Mesenchymal stem cell (in vitro differentiated cells and primary cell): ENCODE measurements at regions not wholly inside any gene's neighbourhood (a gene's known extent, or its start where the extent isn't known, plus 50 kb on each side); places are given as distances from the start of the nearest gene placed in this dataset.

Source experiments
- DNase-seq: peaks from one replicate; pipeline ENCODE4 v3.0.0-alpha.2; 2013
- H2AFZ ChIP-seq: one replicate; pipeline ENCODE4 v1.6.1; 2013; ENCODE audit warnings: low read depth, mild to moderate bottlenecking, control low read depth, inconsistent platforms, low read length, moderate library complexity
- H2AK5ac ChIP-seq: 2 replicates; pipeline ENCODE4 v1.6.1; 2013; ENCODE audit warnings: low read length, moderate library complexity, mild to moderate bottlenecking, inconsistent platforms; ENCODE audit not compliant: severe bottlenecking
- H2BK120ac ChIP-seq: one replicate; pipeline ENCODE4 v1.6.1; 2013; ENCODE audit warnings: low read depth, mild to moderate bottlenecking, inconsistent platforms, low read length, moderate library complexity
- H2BK12ac ChIP-seq, 2 experiments: one replicate each; pipeline ENCODE4 v1.6.1; 2013; ENCODE audit warnings: inconsistent platforms in 2 of 2, low read length in 2 of 2, mild to moderate bottlenecking in 2 of 2, moderate library complexity in 2 of 2, control low read depth in 1 of 2
- H2BK15ac ChIP-seq: one replicate; pipeline ENCODE4 v1.6.1; 2013; ENCODE audit warnings: mild to moderate bottlenecking, low read depth, inconsistent platforms; ENCODE audit not compliant: poor library complexity, severe bottlenecking
- H2BK5ac ChIP-seq: 2 replicates; pipeline ENCODE4 v1.6.1; 2013; ENCODE audit warnings: low read depth, mild to moderate bottlenecking, low read length, control low read depth, inconsistent platforms; ENCODE audit not compliant: poor library complexity, severe bottlenecking
- H3K14ac ChIP-seq, 2 experiments: one replicate each; pipeline ENCODE4 v1.6.1; 2013; ENCODE audit warnings: inconsistent platforms in 2 of 2, low read length in 2 of 2, control low read depth in 1 of 2, mild to moderate bottlenecking in 1 of 2, moderate library complexity in 1 of 2
- H3K18ac ChIP-seq, 2 experiments: one replicate each; pipeline ENCODE4 v1.6.1; 2013; ENCODE audit warnings: inconsistent platforms in 2 of 2, low read length in 2 of 2, control low read depth in 1 of 2, low read depth in 1 of 2, mild to moderate bottlenecking in 1 of 2
- H3K23ac ChIP-seq, 2 experiments: one replicate each; pipeline ENCODE4 v1.6.1; 2013; ENCODE audit warnings: inconsistent platforms in 2 of 2, low read length in 2 of 2, mild to moderate bottlenecking in 2 of 2, moderate library complexity in 2 of 2, control low read depth in 1 of 2
- H3K27ac ChIP-seq: 2 replicates; pipeline ENCODE4 v1.5.1; 2013; ENCODE audit warnings: mild to moderate bottlenecking, moderate library complexity, low read length, control low read depth, inconsistent platforms; ENCODE audit not compliant: poor library complexity, severe bottlenecking
- H3K27me3 ChIP-seq, 2 experiments: 2 replicates each; pipeline versions ENCODE4 v1.6.1 to v1.7.0; 2013; ENCODE audit warnings: low read length in 2 of 2, mild to moderate bottlenecking in 2 of 2, moderate library complexity in 2 of 2, control low read depth in 1 of 2, inconsistent platforms in 1 of 2; ENCODE audit not compliant: control insufficient read depth in 1 of 2, insufficient read depth in 1 of 2
- H3K36me3 ChIP-seq, 2 experiments: 2 replicates each; pipeline versions ENCODE4 v1.6.1 to v1.7.0; 2013; ENCODE audit warnings: low read length in 2 of 2, control low read depth in 1 of 2, inconsistent platforms in 1 of 2, low read depth in 1 of 2, mild to moderate bottlenecking in 1 of 2; ENCODE audit not compliant: insufficient read depth in 2 of 2, control insufficient read depth in 1 of 2
- H3K4ac ChIP-seq, 2 experiments: one replicate each; pipeline ENCODE4 v1.6.1; 2013; ENCODE audit warnings: inconsistent platforms in 2 of 2, low read length in 2 of 2, mild to moderate bottlenecking in 2 of 2, moderate library complexity in 2 of 2, control low read depth in 1 of 2, low read depth in 1 of 2
- H3K4me1 ChIP-seq: 2 replicates; pipeline ENCODE4 v1.6.1; 2013; ENCODE audit warnings: low read depth, low read length, control low read depth; ENCODE audit not compliant: control insufficient read depth, insufficient read depth
- H3K4me2 ChIP-seq: 2 replicates; pipeline ENCODE4 v1.6.1; 2013; ENCODE audit warnings: low read length, mild to moderate bottlenecking, inconsistent platforms; ENCODE audit not compliant: poor library complexity, severe bottlenecking
- H3K4me3 ChIP-seq, 2 experiments: 2 replicates each; pipeline versions ENCODE4 v1.5.1 to v1.7.0; 2013; ENCODE audit warnings: low read length in 2 of 2, mild to moderate bottlenecking in 2 of 2, control low read depth in 1 of 2, low read depth in 1 of 2; ENCODE audit not compliant: insufficient read depth in 1 of 2
- H3K79me1 ChIP-seq: replicated peaks from 2 replicates; pipeline ENCODE4 v1.6.1; 2013; ENCODE audit warnings: mild to moderate bottlenecking, control low read depth, low read length, inconsistent platforms; ENCODE audit not compliant: poor library complexity, severe bottlenecking
- H3K9ac ChIP-seq: 2 replicates; pipeline ENCODE4 v1.7.0; 2013; ENCODE audit warnings: mild to moderate bottlenecking, low read length, moderate library complexity
- H3K9me3 ChIP-seq: 2 replicates; pipeline ENCODE4 v1.7.0; 2013; ENCODE audit warnings: mild to moderate bottlenecking, low read length; ENCODE audit not compliant: control insufficient read depth
- H4K8ac ChIP-seq: one replicate; pipeline ENCODE4 v1.6.1; 2013; ENCODE audit warnings: inconsistent platforms, mild to moderate bottlenecking, low read length, moderate library complexity
- H4K91ac ChIP-seq: one replicate; pipeline ENCODE4 v1.6.1; 2013; ENCODE audit warnings: mild to moderate bottlenecking, low read length, inconsistent platforms
- WGBS: methylation state at CpG from one replicate; pipeline ENCODE4 v1.1.7; 2013; ENCODE audit warnings: mixed read lengths; 5-methylcytosine and 5-hydroxymethylcytosine counted together

- H3K18ac ChIP-seq = no peak overlapping the region
- WGBS = 97% methylated on average over 1 of the region's 1 CpG
- H2BK5ac ChIP-seq = no peak overlapping the region
Observed at GRCh38 chr2:59044736-59045135, 803.6 kb upstream of the FANCL start.

GRCh38 chr2:59041139-59041538 is 800.0 kb upstream of the FANCL start:
- 74% methylated on average over 2 of the region's 4 CpGs for WGBS
- Histone ChIP-seq H3K27me3 (no peaks in the 10 kb centered on the region), H2BK120ac (no peak overlapping the region), H3K4me3 (no peak overlapping the region), H2AK5ac (no peak overlapping the region), H3K4me1 (peaks cover 1% of the 10 kb centered on the region), H3K4ac (no peak overlapping the region), H3K27ac (no peak overlapping the region), H4K91ac (no peak overlapping the region), H4K8ac (no peak overlapping the region), H3K14ac (no peak overlapping the region), H3K9ac (no peak overlapping the region), H3K36me3 (no peaks in the 10 kb centered on the region), H3K4me2 (no peak overlapping the region), H2BK5ac (no peak overlapping the region), H3K9me3 (no peaks in the 10 kb centered on the region), H2AFZ (no peak overlapping the region), H3K18ac (no peak overlapping the region), H2BK15ac (no peak overlapping the region), H3K23ac (no peak overlapping the region), H3K79me1 (no peaks in the 10 kb centered on the region), H2BK12ac (no peak overlapping the region)
- no peak for DNase-seq

More at GRCh38 chr2:59044736-59045135, 803.6 kb upstream of the FANCL start:
- H2BK15ac ChIP-seq = no peak overlapping the region
- H3K14ac ChIP-seq = no peak overlapping the region
- no peak overlapping the region for H2BK120ac ChIP-seq
- no peak overlapping the region for H2BK12ac ChIP-seq
- H2AK5ac ChIP-seq = no peak overlapping the region
- H3K27me3 ChIP-seq = no peaks in the 10 kb centered on the region
- no peak overlapping the region for H3K27ac ChIP-seq
- no peak overlapping the region for H3K4ac ChIP-seq
- DNase-seq = no peak
- no peak overlapping the region for H2AFZ ChIP-seq
- no peak overlapping the region for H3K23ac ChIP-seq
- no peak overlapping the region for H4K8ac ChIP-seq
- H4K91ac ChIP-seq = no peak overlapping the region
- no peak overlapping the region for H3K4me2 ChIP-seq
- H3K4me1 ChIP-seq = peaks cover 1% of the 10 kb centered on the region
- H3K79me1 ChIP-seq = no peaks in the 10 kb centered on the region
- H3K9me3 ChIP-seq = no peaks in the 10 kb centered on the region
- no peak overlapping the region for H3K4me3 ChIP-seq
- H3K9ac ChIP-seq = no peak overlapping the region
- no peaks in the 10 kb centered on the region for H3K36me3 ChIP-seq

- no peaks in the 10 kb centered on the region for H3K79me1 ChIP-seq
- no peak overlapping the region for H3K4ac ChIP-seq
- H3K9me3 ChIP-seq = no peaks in the 10 kb centered on the region
- no peak overlapping the region for H2BK15ac ChIP-seq
- H3K23ac ChIP-seq = peak overlapping the region in 1 of 2 experiments; percentile 23
- WGBS = 20% methylated on average over 1 of the region's 1 CpG
- no peak overlapping the region for H2BK5ac ChIP-seq
- no peak overlapping the region for H2AFZ ChIP-seq
- no peak overlapping the region for H3K4me2 ChIP-seq
- no peak overlapping the region for H2BK120ac ChIP-seq
- no peak overlapping the region for H4K8ac ChIP-seq
- DNase-seq = peak; percentile 83
- no peak overlapping the region for H2BK12ac ChIP-seq
- no peak overlapping the region for H3K27ac ChIP-seq
- no peaks in the 10 kb centered on the region for H3K36me3 ChIP-seq
- H3K27me3 ChIP-seq = no peaks in the 10 kb centered on the region
- no peak overlapping the region for H3K4me3 ChIP-seq
- no peak overlapping the region for H4K91ac ChIP-seq
- H3K4me1 ChIP-seq = peaks cover 2% of the 10 kb centered on the region
- H3K14ac ChIP-seq = no peak overlapping the region
- H2AK5ac ChIP-seq = no peak overlapping the region
- H3K9ac ChIP-seq = no peak overlapping the region
- H3K18ac ChIP-seq = no peak overlapping the region
Observed at GRCh38 chr2:59034837-59035236, 793.7 kb upstream of the FANCL start.

GRCh38 chr2:59034106-59034505 is 793.0 kb upstream of the FANCL start:
- Histone ChIP-seq H3K14ac (no peak overlapping the region), H2BK120ac (no peak overlapping the region), H3K79me1 (no peaks in the 10 kb centered on the region), H3K27ac (no peak overlapping the region), H2BK5ac (no peak overlapping the region), H3K4me1 (peaks cover 2% of the 10 kb centered on the region), H4K91ac (no peak overlapping the region), H2AFZ (no peak overlapping the region), H3K4ac (no peak overlapping the region), H2AK5ac (no peak overlapping the region), H2BK12ac (no peak overlapping the region), H3K9ac (no peak overlapping the region), H3K18ac (no peak overlapping the region), H3K23ac (no peak overlapping the region), H3K4me2 (no peak overlapping the region), H2BK15ac (no peak overlapping the region), H3K27me3 (no peaks in the 10 kb centered on the region), H3K36me3 (no peaks in the 10 kb centered on the region), H3K9me3 (no peaks in the 10 kb centered on the region), H4K8ac (no peak overlapping the region), H3K4me3 (no peak overlapping the region)
- 89% methylated on average over 2 of the region's 3 CpGs for WGBS
- DNase-seq = peak; percentile 21
